KMS-11 (cell line): ENCODE measurements at regions not wholly inside any gene's neighbourhood (a gene's known extent, or its start where the extent isn't known, plus 50 kb on each side); places are given as distances from the start of the nearest gene placed in this dataset.

Experiments
- H2AFZ ChIP-seq: fragments of 200-600 bp; sonication (generic); 2 replicates; pipeline ENCODE4 v1.6.1; 2016; ENCODE audit warnings: antibody characterized with exemption, mixed run types, low read depth
- H3K27ac ChIP-seq: fragments of 200-600 bp; sonication (generic); 2 replicates; pipeline ENCODE4 v1.6.1; 2016; ENCODE audit warnings: mild to moderate bottlenecking, mixed run types
- H3K27me3 ChIP-seq: fragments of 200-600 bp; sonication (generic); 2 replicates; pipeline ENCODE4 v1.6.1; 2017; ENCODE audit warnings: mild to moderate bottlenecking, low read depth, mixed run types, moderate library complexity; ENCODE audit not compliant: insufficient read depth
- H3K36me3 ChIP-seq: fragments of 200-600 bp; sonication (generic); 2 replicates; pipeline ENCODE4 v1.6.1; 2017; ENCODE audit warnings: mild to moderate bottlenecking, mixed run types; ENCODE audit not compliant: insufficient read depth
- H3K4me1 ChIP-seq: fragments of 200-600 bp; sonication (generic); 2 replicates; pipeline ENCODE4 v1.6.1; 2016; ENCODE audit warnings: mild to moderate bottlenecking, low read depth, mixed run types; ENCODE audit not compliant: poor library complexity, severe bottlenecking
- H3K4me2 ChIP-seq: fragments of 200-600 bp; sonication (generic); 2 replicates; pipeline ENCODE4 v1.7.0; 2016; ENCODE audit warnings: mild to moderate bottlenecking, mixed run types
- H3K4me3 ChIP-seq: fragments of 200-600 bp; sonication (generic); IDR thresholded peaks from 2 replicates; pipeline ENCODE4 v1.6.1; 2017; ENCODE audit warnings: low read depth, low read length, mixed read lengths; ENCODE audit not compliant: insufficient read depth
- H3K79me2 ChIP-seq: fragments of 200-600 bp; sonication (generic); 2 replicates; pipeline ENCODE4 v1.6.1; 2016; ENCODE audit warnings: low read depth, mixed run types; ENCODE audit not compliant: insufficient read depth
- H3K9ac ChIP-seq: fragments of 200-600 bp; sonication (generic); 2 replicates; pipeline ENCODE4 v1.6.1; 2016; ENCODE audit warnings: mild to moderate bottlenecking, mixed run types
- H4K20me1 ChIP-seq: fragments of 200-600 bp; sonication (generic); 2 replicates; pipeline ENCODE4 v1.6.1; 2016; ENCODE audit warnings: mild to moderate bottlenecking, mixed run types; ENCODE audit not compliant: insufficient read depth
- CTCF ChIP-seq: fragments of 200-600 bp; sonication (generic); conservative IDR thresholded peaks from 2 replicates; pipeline ENCODE4 v1.6.1; 2017; ENCODE audit warnings: low read depth, mild to moderate bottlenecking, antibody characterized with exemption, low read length, moderate library complexity, mixed read lengths

DNA sequence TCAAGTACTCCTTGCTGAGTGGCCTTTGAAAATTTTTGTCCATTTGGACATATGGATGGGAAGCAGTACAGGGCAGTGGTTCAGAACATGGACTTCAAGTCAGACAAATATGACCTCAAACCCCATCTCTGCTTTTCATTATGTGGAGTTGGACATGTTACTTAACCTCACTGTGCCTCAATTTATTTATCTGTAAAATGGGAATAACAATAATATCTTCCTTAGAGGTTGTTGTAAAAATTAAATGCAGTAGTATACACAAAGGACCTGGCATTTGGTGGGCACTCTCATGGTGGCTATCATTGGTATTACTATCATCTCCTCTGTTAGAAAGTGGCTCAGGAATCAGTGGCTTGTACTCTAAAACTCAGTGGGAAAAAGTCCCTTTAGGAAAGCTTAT, 204.0 kb upstream of the MYLIP start:
- no peaks in the 10 kb centered on the region for H3K36me3 ChIP-seq
- H3K4me1 ChIP-seq = no peaks in the 10 kb centered on the region
- no peaks in the 10 kb centered on the region for H4K20me1 ChIP-seq
- H3K9ac ChIP-seq = no peak overlapping the region
- TF ChIP-seq CTCF = no peak
- H3K27me3 ChIP-seq = no peaks in the 10 kb centered on the region
- H3K4me3 ChIP-seq = no peak overlapping the region
- H3K4me2 ChIP-seq = no peak overlapping the region
- no peaks in the 10 kb centered on the region for H3K79me2 ChIP-seq
- no peak overlapping the region for H3K27ac ChIP-seq
- no peak overlapping the region for H2AFZ ChIP-seq

DNA sequence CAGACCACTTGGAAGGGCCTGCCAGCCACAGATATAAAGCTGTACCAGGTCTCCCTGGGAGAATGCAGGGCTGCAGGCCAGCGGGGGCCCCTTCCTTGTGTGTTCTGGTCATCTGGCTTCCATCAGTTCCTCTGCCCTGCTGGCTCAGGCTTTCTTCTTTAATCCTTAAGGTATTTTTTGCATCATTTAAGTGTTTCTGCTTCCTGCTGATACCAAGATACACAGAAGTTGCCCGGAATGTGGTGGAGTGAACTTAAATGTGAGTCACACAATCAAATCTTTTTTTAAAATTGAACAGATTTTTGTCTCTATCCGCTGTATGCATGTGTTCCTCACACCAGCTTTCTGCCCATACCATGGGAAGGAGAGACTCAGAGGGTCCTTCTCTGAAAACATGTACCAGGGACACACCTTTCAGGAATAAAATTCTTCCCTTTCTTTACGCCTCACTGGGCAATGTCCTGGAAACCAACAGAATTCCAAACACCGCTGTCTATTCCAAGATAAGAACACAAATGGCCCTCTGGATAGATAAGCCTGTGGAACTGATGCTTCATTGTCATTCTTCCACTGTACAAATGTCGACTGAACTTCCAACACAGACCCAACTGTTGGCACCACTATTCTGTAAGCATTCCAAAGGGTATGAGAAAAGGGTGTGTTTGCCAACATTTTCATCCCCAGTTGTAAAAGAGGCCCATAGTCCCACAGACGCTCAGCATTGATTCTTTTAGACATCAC, 206.2 kb upstream of the MYLIP start:
- H3K4me2 ChIP-seq = no peak overlapping the region
- TF ChIP-seq CTCF = no peak
- no peak overlapping the region for H3K9ac ChIP-seq
- H3K4me3 ChIP-seq = no peak overlapping the region
- no peak overlapping the region for H2AFZ ChIP-seq
- no peaks in the 10 kb centered on the region for H3K36me3 ChIP-seq
- no peaks in the 10 kb centered on the region for H4K20me1 ChIP-seq
- H3K4me1 ChIP-seq = no peaks in the 10 kb centered on the region
- H3K27me3 ChIP-seq = no peaks in the 10 kb centered on the region
- no peaks in the 10 kb centered on the region for H3K79me2 ChIP-seq
- H3K27ac ChIP-seq = no peak overlapping the region

GRCh38 chr6:15921243-15921642, 207.6 kb upstream of the MYLIP start:
- no peaks in the 10 kb centered on the region for H3K27me3 ChIP-seq
- H3K36me3 ChIP-seq = no peaks in the 10 kb centered on the region
- H3K4me1 ChIP-seq = no peaks in the 10 kb centered on the region
- H3K27ac ChIP-seq = no peak overlapping the region
- H3K4me3 ChIP-seq = no peak overlapping the region
- no peak overlapping the region for H2AFZ ChIP-seq
- no peaks in the 10 kb centered on the region for H3K79me2 ChIP-seq
- no peak overlapping the region for H3K9ac ChIP-seq
- H4K20me1 ChIP-seq = no peaks in the 10 kb centered on the region
- no peak for TF ChIP-seq CTCF
- H3K4me2 ChIP-seq = no peak overlapping the region

GRCh38 chr6:15916581-15916980, 212.3 kb upstream of the MYLIP start:
- Histone ChIP-seq H3K27ac (no peak overlapping the region), H3K4me3 (no peak overlapping the region), H3K36me3 (no peaks in the 10 kb centered on the region), H3K9ac (no peak overlapping the region), H2AFZ (no peak overlapping the region), H3K27me3 (no peaks in the 10 kb centered on the region), H3K79me2 (no peaks in the 10 kb centered on the region), H3K4me2 (no peak overlapping the region), H3K4me1 (no peaks in the 10 kb centered on the region), H4K20me1 (no peaks in the 10 kb centered on the region)
- TF ChIP-seq CTCF = no peak
